IPS-15b (cell line): ENCODE measurements at regions not wholly inside any gene's neighbourhood (a gene's known extent, or its start where the extent isn't known, plus 50 kb on each side); places are given as distances from the start of the nearest gene placed in this dataset.

Experiments
- H3K27me3 ChIP-seq: one replicate; pipeline ENCODE4 v1.6.1; 2013; ENCODE audit warnings: low read length; ENCODE audit not compliant: control insufficient read depth, insufficient read depth
- H3K36me3 ChIP-seq: one replicate; pipeline ENCODE4 v1.6.1; 2013; ENCODE audit warnings: low read length; ENCODE audit not compliant: control insufficient read depth, insufficient read depth
- H3K4me1 ChIP-seq: one replicate; pipeline ENCODE4 v1.6.1; 2013; ENCODE audit warnings: mild to moderate bottlenecking, low read length; ENCODE audit not compliant: control insufficient read depth, insufficient read depth
- H3K4me3 ChIP-seq: one replicate; pipeline ENCODE4 v1.5.1; 2013; ENCODE audit warnings: low read depth, low read length
- H3K9ac ChIP-seq: one replicate; pipeline ENCODE4 v1.6.1; 2013; ENCODE audit warnings: low read depth, mild to moderate bottlenecking, low read length
- H3K9me3 ChIP-seq: one replicate; pipeline ENCODE4 v1.6.1; 2013; ENCODE audit warnings: mild to moderate bottlenecking, low read length; ENCODE audit not compliant: control insufficient read depth, insufficient read depth

- no peaks in the 10 kb centered on the region for H3K36me3 ChIP-seq
- H3K4me3 ChIP-seq, result no peak overlapping the region
- H3K27me3 ChIP-seq, result no peaks in the 10 kb centered on the region
- H3K9me3 ChIP-seq, result no peaks in the 10 kb centered on the region
- no peaks in the 10 kb centered on the region for H3K4me1 ChIP-seq
- H3K9ac ChIP-seq, result no peak overlapping the region
These were observed 188.3 kb upstream of the EOMES start for GRCh38 chr3:27910456-27910855.

DNA sequence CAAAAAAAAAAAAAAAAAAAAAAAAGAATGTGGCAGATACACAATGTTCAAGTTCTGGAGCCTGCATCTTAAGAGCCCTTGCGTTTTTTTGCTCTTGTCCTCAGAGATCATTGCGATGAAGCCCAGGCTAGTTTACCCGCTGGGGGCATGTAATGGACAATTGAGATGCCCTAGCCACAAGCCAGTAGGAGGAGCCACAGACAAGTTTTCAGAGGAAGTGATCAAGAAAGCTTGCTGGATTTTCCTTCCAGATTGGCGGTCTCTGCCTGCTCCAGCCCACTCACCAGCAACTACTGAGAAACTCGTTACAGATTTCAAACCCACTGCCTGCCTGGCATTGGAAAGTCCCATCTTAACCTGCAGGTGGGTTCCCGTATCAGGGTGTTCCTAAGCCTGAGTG lies 192.1 kb upstream of the EOMES start:
- Histone ChIP-seq H3K27me3 (no peaks in the 10 kb centered on the region), H3K4me3 (no peak overlapping the region), H3K4me1 (no peaks in the 10 kb centered on the region), H3K9ac (no peak overlapping the region), H3K36me3 (no peaks in the 10 kb centered on the region), H3K9me3 (no peaks in the 10 kb centered on the region)

DNA sequence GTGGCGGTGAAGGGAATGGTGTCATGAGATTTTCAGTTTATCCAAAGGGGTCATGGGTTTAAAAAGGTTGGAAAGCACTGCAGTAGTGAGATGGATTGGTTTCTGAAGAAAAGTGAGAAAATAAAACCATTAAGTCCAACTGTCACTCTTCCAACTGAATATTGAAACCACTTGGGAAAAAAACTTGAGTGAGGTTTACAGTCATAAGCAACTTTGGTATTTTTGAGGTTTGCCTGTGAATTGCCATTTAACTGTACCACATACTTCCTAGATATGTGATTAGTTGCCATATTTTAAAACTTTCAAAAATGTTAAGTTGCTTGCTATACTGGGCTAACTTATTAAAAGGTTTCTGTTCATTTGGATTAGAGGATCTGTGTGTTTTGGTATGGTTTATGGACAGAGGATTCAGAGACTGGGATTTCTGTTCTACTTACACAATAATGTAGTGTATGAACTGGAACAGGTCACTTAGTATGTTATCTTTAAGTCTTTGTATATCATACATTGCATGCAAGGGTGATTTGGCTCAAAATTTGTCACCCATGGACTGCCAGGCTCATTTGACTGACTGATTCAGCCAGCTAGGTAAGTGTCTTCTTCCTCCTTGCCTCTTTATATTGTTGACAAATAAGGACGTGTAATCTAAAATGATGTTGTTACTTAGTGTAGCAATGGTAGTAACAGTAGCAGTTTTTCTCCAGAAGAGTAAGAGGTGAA lies 201.4 kb upstream of the EOMES start:
- no peaks in the 10 kb centered on the region for H3K27me3 ChIP-seq
- H3K4me1 ChIP-seq, result no peaks in the 10 kb centered on the region
- no peaks in the 10 kb centered on the region for H3K36me3 ChIP-seq
- no peak overlapping the region for H3K9ac ChIP-seq
- H3K4me3 ChIP-seq, result no peak overlapping the region
- no peaks in the 10 kb centered on the region for H3K9me3 ChIP-seq

- Histone ChIP-seq H3K9me3 (no peaks in the 10 kb centered on the region), H3K36me3 (no peaks in the 10 kb centered on the region), H3K27me3 (no peaks in the 10 kb centered on the region), H3K4me3 (no peak overlapping the region), H3K4me1 (no peaks in the 10 kb centered on the region), H3K9ac (no peak overlapping the region)
These were observed 205.8 kb upstream of the EOMES start for GRCh38 chr3:27927882-27928281.

- Histone ChIP-seq H3K9me3 (no peaks in the 10 kb centered on the region), H3K9ac (no peak overlapping the region), H3K4me3 (no peak overlapping the region), H3K36me3 (no peaks in the 10 kb centered on the region), H3K27me3 (no peaks in the 10 kb centered on the region), H3K4me1 (no peaks in the 10 kb centered on the region)
These were observed 208.0 kb upstream of the EOMES start for GRCh38 chr3:27930052-27930602.

DNA sequence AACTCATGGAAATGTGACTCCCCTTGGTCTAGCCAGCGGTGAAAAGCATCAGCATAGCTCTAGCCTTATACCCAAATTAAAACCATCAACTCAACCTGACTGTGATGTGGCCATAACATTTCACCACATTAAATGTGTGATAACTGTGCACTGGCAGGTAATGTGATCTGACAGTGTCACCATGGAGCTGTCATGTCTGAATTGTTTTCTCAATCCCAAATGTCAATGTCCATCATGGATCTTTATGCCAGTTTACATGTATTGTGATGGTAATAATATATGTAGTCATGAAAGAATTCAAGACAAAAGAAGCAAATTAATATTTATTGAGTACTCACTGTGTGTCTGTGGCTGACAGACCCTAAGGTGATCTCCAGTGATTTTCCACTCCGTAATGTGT lies 213.4 kb upstream of the EOMES start:
- Histone ChIP-seq H3K4me1 (no peaks in the 10 kb centered on the region), H3K9ac (no peak overlapping the region), H3K36me3 (no peaks in the 10 kb centered on the region), H3K4me3 (no peak overlapping the region), H3K9me3 (no peaks in the 10 kb centered on the region), H3K27me3 (no peaks in the 10 kb centered on the region)

- Histone ChIP-seq H3K9me3 (no peaks in the 10 kb centered on the region), H3K4me3 (no peak overlapping the region), H3K36me3 (no peaks in the 10 kb centered on the region), H3K4me1 (no peaks in the 10 kb centered on the region), H3K9ac (no peak overlapping the region), H3K27me3 (no peaks in the 10 kb centered on the region)
These were observed 217.4 kb upstream of the EOMES start for GRCh38 chr3:27939521-27939920.

DNA sequence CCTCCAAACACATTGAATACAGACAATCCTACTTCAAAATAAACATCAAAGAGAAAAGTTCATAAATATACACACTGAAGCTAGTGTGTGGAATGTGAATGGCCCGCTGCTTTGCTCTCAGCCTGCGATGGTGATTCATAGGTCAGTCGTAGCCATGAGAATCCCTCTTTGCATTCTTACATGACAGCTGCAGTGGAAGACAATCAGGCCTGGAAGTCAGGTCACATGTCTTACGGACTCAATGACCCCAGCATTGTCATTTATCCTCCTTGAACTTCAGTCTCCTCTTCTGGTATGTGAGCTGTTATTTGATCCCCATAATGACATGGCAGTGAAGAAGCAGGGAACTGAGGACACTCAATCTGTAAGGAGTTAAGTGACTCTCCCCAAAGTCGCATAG lies 217.8 kb upstream of the EOMES start:
- no peaks in the 10 kb centered on the region for H3K4me1 ChIP-seq
- no peaks in the 10 kb centered on the region for H3K27me3 ChIP-seq
- H3K9me3 ChIP-seq, result no peaks in the 10 kb centered on the region
- no peak overlapping the region for H3K9ac ChIP-seq
- H3K36me3 ChIP-seq, result no peaks in the 10 kb centered on the region
- no peak overlapping the region for H3K4me3 ChIP-seq

- Histone ChIP-seq H3K4me1 (no peaks in the 10 kb centered on the region), H3K36me3 (no peaks in the 10 kb centered on the region), H3K9ac (no peak overlapping the region), H3K9me3 (no peaks in the 10 kb centered on the region), H3K4me3 (no peak overlapping the region), H3K27me3 (no peaks in the 10 kb centered on the region)
These were observed 221.0 kb upstream of the EOMES start for GRCh38 chr3:27943106-27943505.

DNA sequence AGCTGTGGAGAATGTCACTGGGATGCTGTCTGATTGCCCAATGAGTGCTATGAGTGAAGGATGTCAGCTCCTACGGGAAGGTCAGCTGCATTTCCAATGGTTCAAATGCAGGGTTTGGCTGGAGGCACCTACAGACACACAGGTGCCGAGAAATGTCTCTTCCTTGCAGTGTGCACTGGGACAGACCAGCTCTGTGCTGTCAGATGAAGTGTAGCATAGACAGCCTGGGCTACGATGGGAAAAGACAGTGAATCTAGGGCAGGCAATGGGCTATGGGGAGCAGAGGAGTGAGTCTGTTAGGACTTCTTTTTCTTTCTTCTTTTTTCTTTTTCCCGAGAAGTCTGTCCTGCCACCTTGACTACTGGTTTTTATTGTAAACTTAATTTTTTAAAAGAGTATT lies 223.1 kb upstream of the EOMES start:
- H3K36me3 ChIP-seq, result no peaks in the 10 kb centered on the region
- no peak overlapping the region for H3K9ac ChIP-seq
- H3K9me3 ChIP-seq, result no peaks in the 10 kb centered on the region
- no peaks in the 10 kb centered on the region for H3K4me1 ChIP-seq
- H3K27me3 ChIP-seq, result no peaks in the 10 kb centered on the region
- no peak overlapping the region for H3K4me3 ChIP-seq

GRCh38 chr3:27960133-27960532 lies 238.0 kb upstream of the EOMES start:
- H3K4me3 ChIP-seq, result no peak overlapping the region
- H3K9ac ChIP-seq, result no peak overlapping the region
- H3K9me3 ChIP-seq, result no peaks in the 10 kb centered on the region
- H3K4me1 ChIP-seq, result no peaks in the 10 kb centered on the region
- no peaks in the 10 kb centered on the region for H3K36me3 ChIP-seq
- H3K27me3 ChIP-seq, result no peaks in the 10 kb centered on the region

- no peaks in the 10 kb centered on the region for H3K4me1 ChIP-seq
- no peaks in the 10 kb centered on the region for H3K27me3 ChIP-seq
- no peak overlapping the region for H3K9ac ChIP-seq
- H3K9me3 ChIP-seq, result no peaks in the 10 kb centered on the region
- H3K4me3 ChIP-seq, result no peak overlapping the region
- H3K36me3 ChIP-seq, result no peaks in the 10 kb centered on the region
These were observed 241.4 kb upstream of the EOMES start for GRCh38 chr3:27963519-27963918.
